Activated B cell treated with CpG ODN at 0.5 μM for 24 hours (primary cell): ENCODE measurements at regions not wholly inside any gene's neighbourhood (a gene's known extent, or its start where the extent isn't known, plus 50 kb on each side); places are given as distances from the start of the nearest gene placed in this dataset.

Experiments
- ATAC-seq: fragments of 200-7000 bp; cut with Tn5 transposase; one replicate; pipeline ENCODE4 v1.10.0; 2021; ENCODE audit warnings: low read depth, mild to moderate bottlenecking, moderate library complexity
- CTCF ChIA-PET: fragments of 350-600 bp; sonication (Branson Sonifier 250); formaldehyde crosslinking; loops from one replicate; lab custom pipeline; 2021; ENCODE audit warnings: antibody characterized with exemption; lab: Charles Lee
- POLR2A ChIA-PET: fragments of 350-600 bp; sonication (Branson Sonifier 250); formaldehyde crosslinking; loops from one replicate; lab custom pipeline; 2021; ENCODE audit warnings: antibody characterized with exemption; lab: Charles Lee
- DNase-seq: peaks from one replicate; pipeline ENCODE4 v3.0.0; 2022
- H3K27ac Mint-ChIP-seq: one replicate; pipeline ENCODE4 v1.8.0; 2020; ENCODE audit warnings: mixed read lengths
- H3K27me3 Mint-ChIP-seq: one replicate; pipeline ENCODE4 v1.8.0; 2021; ENCODE audit warnings: mixed read lengths
- H3K36me3 Mint-ChIP-seq: one replicate; pipeline ENCODE4 v1.8.0; 2021; ENCODE audit warnings: low read depth, mixed read lengths
- H3K4me1 Mint-ChIP-seq: one replicate; pipeline ENCODE4 v1.8.0; 2021; ENCODE audit warnings: mixed read lengths
- H3K4me3 Mint-ChIP-seq: one replicate; pipeline ENCODE4 v1.8.0; 2020; ENCODE audit warnings: mild to moderate bottlenecking, mixed read lengths
- H3K9me3 Mint-ChIP-seq: one replicate; pipeline ENCODE4 v1.8.0; 2020; ENCODE audit warnings: mixed read lengths
- intact Hi-C: fragments of 100-400 bp; cut with micrococcal nuclease; formaldehyde crosslinking; loops from one replicate; pipeline ENCODE4 v1.15.1; 2024
- TF ChIP-seq, protein P1 (sequence below): fragments of 200-600 bp; IDR thresholded peaks from one replicate; pipeline ENCODE4 v1.8.0; 2022; ENCODE audit warnings: antibody characterized with exemption, mild to moderate bottlenecking

DNA sequence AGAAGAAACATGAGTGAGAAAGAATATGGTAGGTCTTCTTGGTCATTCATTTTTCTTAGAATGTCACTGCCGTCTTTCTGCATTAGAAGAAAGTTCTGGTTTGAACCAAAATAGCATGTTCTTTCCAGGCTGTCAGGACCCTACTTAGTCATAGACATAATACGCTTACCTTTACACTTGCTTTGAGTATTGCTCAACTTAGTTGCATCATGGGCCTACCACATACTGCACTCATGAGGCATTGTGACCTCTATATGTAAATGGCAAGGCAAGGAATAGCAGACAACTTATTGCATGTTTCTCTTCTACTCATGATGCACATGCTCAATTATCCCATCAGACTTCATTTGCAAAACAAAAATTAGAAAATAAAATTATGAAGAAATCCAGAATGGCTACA is 415.0 kb downstream of the HLX start:
- Mint-ChIP-seq H3K9me3 (no peaks in the 10 kb centered on the region), H3K36me3 (no peaks in the 10 kb centered on the region), H3K4me3 (no peak overlapping the region), H3K27ac (no peak overlapping the region), H3K27me3 (peaks cover under 1% of the 10 kb centered on the region), H3K4me1 (no peaks in the 10 kb centered on the region)
- CTCF ChIA-PET: no interaction called here
- TF ChIP-seq, protein P1, sequence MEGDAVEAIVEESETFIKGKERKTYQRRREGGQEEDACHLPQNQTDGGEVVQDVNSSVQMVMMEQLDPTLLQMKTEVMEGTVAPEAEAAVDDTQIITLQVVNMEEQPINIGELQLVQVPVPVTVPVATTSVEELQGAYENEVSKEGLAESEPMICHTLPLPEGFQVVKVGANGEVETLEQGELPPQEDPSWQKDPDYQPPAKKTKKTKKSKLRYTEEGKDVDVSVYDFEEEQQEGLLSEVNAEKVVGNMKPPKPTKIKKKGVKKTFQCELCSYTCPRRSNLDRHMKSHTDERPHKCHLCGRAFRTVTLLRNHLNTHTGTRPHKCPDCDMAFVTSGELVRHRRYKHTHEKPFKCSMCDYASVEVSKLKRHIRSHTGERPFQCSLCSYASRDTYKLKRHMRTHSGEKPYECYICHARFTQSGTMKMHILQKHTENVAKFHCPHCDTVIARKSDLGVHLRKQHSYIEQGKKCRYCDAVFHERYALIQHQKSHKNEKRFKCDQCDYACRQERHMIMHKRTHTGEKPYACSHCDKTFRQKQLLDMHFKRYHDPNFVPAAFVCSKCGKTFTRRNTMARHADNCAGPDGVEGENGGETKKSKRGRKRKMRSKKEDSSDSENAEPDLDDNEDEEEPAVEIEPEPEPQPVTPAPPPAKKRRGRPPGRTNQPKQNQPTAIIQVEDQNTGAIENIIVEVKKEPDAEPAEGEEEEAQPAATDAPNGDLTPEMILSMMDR: no peak
- ATAC-seq (no peak), DNase-seq (no peak)
- intact Hi-C loops: no loop called here
- POLR2A ChIA-PET: no interaction called here

DNA sequence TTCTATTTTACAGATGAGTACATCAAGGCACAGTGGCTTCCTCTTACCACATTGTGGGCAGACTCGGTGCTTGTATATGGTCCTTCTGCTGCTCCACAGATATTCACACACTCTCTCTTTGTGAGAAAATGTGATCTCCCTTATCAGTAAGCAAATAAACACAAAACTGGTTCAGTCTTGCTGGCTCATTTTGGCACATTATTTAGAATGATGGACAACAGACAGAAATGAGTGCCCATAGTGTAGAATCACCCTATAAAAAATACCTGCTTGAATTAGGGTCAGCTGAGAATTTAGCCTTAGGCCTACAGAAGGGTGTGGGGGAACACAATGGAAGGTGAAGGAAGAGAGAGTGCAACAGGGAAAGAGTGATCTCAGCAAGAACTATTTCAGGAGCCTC is 423.1 kb downstream of the HLX start:
- TF ChIP-seq, protein P1: no peak
- ATAC-seq (no peak), DNase-seq (no peak)
- H3K4me1 Mint-ChIP-seq: no peaks in the 10 kb centered on the region
- no peak overlapping the region for H3K4me3 Mint-ChIP-seq
- intact Hi-C loops: no loop called here
- no peaks in the 10 kb centered on the region for H3K36me3 Mint-ChIP-seq
- ChIA-PET POLR2A (no interaction called here), CTCF (no interaction called here)
- peaks cover 29% of the 10 kb centered on the region for H3K27me3 Mint-ChIP-seq
- no peak overlapping the region for H3K27ac Mint-ChIP-seq
- peaks cover 2% of the 10 kb centered on the region for H3K9me3 Mint-ChIP-seq

DNA sequence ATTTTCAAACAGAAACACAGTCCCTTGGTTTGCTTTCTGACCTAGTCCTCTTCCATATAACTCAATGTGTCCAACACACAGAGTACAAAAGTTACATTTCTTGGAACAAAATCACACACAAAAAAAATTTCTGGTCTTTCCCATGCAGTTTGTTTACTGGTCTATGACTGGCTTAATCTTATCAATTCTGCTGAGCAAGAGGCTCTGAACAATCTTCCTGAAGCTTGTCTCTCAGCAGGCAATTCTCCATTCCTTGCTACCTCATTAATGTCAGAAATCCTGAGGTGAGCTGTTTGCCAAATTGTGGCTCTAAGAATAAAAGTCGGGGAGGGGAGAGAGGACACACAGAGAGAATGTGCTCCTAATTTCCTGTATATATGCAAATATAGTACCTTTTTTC is 423.6 kb downstream of the HLX start:
- intact Hi-C loops: no loop called here
- Mint-ChIP-seq H3K4me3 (no peak overlapping the region), H3K36me3 (no peaks in the 10 kb centered on the region), H3K4me1 (no peaks in the 10 kb centered on the region), H3K9me3 (peaks cover 2% of the 10 kb centered on the region), H3K27me3 (peaks cover 29% of the 10 kb centered on the region), H3K27ac (no peak overlapping the region)
- POLR2A ChIA-PET: no interaction called here
- TF ChIP-seq, protein P1: no peak
- CTCF ChIA-PET: no interaction called here
- no peak for ATAC-seq
- DNase-seq: no peak

DNA sequence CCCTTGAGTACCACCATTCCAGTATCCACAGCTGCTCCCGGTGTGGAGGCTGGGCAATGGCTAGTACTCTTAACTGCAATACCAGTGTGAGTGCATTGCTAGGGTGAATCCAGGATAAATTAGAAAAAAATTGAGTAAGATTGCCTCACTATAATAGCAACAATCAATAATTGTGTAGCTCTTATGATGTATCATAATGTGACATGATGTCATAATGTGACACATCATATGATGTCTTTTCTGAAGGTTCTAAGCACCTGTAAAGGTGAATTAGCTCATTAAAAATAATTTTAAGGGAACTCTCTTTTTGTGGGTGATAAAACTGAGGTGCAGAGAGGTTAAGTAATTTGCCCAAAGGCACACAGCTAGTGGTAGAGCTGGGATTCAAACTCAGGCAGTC is 424.4 kb downstream of the HLX start:
- H3K27ac Mint-ChIP-seq: no peak overlapping the region

DNA sequence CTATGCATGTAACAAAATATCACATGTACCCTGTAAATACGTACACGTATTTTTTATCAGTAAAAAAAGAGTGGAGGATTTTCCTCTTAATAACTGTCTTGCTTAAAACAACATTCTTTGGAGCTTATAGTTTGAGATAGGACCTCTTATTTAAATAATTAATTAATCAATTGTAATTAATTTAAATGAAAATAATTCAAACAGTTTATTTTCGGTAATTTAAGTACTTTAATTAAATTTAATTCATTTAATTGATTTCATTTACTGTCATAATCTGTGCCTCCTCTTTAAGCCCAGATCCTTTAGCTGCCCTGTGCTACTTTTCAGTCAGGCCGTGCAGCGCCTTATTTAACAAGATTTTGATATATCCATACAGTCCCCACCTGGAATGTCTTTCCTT is 427.0 kb downstream of the HLX start:
- Mint-ChIP-seq H3K27ac (no peak overlapping the region), H3K9me3 (peaks cover 8% of the 10 kb centered on the region), H3K27me3 (peaks cover 23% of the 10 kb centered on the region), H3K4me3 (no peak overlapping the region), H3K36me3 (no peaks in the 10 kb centered on the region), H3K4me1 (no peaks in the 10 kb centered on the region)
- ChIA-PET POLR2A (no interaction called here), CTCF (no interaction called here)
- no peak for ATAC-seq
- TF ChIP-seq, protein P1: no peak
- intact Hi-C loops: no loop called here
- no peak for DNase-seq

More for the DNA sequence above, 424.4 kb downstream of the HLX start:
- Mint-ChIP-seq H3K27me3 (peaks cover 29% of the 10 kb centered on the region), H3K9me3 (peaks cover 3% of the 10 kb centered on the region), H3K36me3 (no peaks in the 10 kb centered on the region), H3K4me3 (no peak overlapping the region), H3K4me1 (no peaks in the 10 kb centered on the region)
- DNase-seq: no peak
- POLR2A ChIA-PET: no interaction called here
- intact Hi-C loops: no loop called here
- CTCF ChIA-PET: interaction anchor here (0.8 kb wide), 1 partner anchor 8 kb away, joined by 3 read pairs; no protein-coding TSS in a partner anchor
- ATAC-seq: no peak
- TF ChIP-seq, protein P1: no peak
